ENCODE measurements at regions not wholly inside any gene's neighbourhood (a gene's known extent, or its start where the extent isn't known, plus 50 kb on each side); places are given as distances from the start of the nearest gene placed in this dataset.

DNA sequence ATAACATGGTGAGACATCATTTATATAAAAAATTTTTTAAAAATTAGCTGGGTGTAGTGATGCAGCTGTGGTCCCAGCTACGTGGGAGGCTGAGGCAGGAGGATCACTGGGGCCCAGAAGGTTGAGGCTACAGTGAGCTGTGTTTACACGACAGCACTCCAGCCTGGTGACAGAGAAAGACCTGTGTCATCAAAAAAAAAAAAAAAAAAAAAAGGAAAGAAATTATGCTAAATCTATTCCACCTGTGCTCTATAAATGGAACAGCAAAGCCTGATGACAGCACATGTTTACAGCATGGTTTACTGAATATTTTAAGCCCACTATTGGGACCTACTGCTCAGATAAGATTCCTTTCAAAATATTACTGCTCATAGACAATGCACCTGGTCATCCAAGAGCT lies 217.6 kb downstream of the PRDM2 start:
- TF ChIP-seq, protein P1, sequence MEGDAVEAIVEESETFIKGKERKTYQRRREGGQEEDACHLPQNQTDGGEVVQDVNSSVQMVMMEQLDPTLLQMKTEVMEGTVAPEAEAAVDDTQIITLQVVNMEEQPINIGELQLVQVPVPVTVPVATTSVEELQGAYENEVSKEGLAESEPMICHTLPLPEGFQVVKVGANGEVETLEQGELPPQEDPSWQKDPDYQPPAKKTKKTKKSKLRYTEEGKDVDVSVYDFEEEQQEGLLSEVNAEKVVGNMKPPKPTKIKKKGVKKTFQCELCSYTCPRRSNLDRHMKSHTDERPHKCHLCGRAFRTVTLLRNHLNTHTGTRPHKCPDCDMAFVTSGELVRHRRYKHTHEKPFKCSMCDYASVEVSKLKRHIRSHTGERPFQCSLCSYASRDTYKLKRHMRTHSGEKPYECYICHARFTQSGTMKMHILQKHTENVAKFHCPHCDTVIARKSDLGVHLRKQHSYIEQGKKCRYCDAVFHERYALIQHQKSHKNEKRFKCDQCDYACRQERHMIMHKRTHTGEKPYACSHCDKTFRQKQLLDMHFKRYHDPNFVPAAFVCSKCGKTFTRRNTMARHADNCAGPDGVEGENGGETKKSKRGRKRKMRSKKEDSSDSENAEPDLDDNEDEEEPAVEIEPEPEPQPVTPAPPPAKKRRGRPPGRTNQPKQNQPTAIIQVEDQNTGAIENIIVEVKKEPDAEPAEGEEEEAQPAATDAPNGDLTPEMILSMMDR (IDR thresholded peaks at IDR 0.05) = no peak
- no peak for TF ChIP-seq EP300 (IDR thresholded peaks at IDR 0.05)
- no peak for TF ChIP-seq POLR2AphosphoS5 (IDR thresholded peaks at IDR 0.05)
- TF ChIP-seq POLR2A (IDR thresholded peaks at IDR 0.05) = no peak
